Bronchial epithelial cell (primary cell): ENCODE measurements at regions not wholly inside any gene's neighbourhood (a gene's known extent, or its start where the extent isn't known, plus 50 kb on each side); places are given as distances from the start of the nearest gene placed in this dataset.
A peak's percentile ranks its signal among the peaks of the same experiment; 100 is the strongest.
"Not testable (repeated sequence)": the region's sequence is repeated elsewhere in the genome, so short reads cannot be mapped to it uniquely, and the experiment has no call there.

Experiments
- DNase-seq: peaks from one replicate; pipeline ENCODE4 v3.0.0-alpha.2; 2010; ENCODE audit warnings: low read depth
- FAIRE-seq: peaks from 2 replicates; lab custom pipeline; 2011; peaks lifted over from hg19 to GRCh38; lab: Jason Lieb, UNC
- H3K27me3 ChIP-seq: 2 replicates; pipeline ENCODE4 v1.5.1; 2011; ENCODE audit warnings: low read length; ENCODE audit not compliant: control insufficient read depth, insufficient read depth
- H3K36me3 ChIP-seq: 2 replicates; pipeline ENCODE4 v1.5.1; 2011; ENCODE audit warnings: low read length; ENCODE audit not compliant: control insufficient read depth, insufficient read depth
- H3K4me3 ChIP-seq: 2 replicates; pipeline ENCODE4 v1.5.1; 2011; ENCODE audit warnings: mild to moderate bottlenecking, low read depth, low read length, control low read depth
- TF ChIP-seq, protein P1 (sequence below): IDR thresholded peaks from 2 replicates; pipeline ENCODE4 v1.5.1; 2011; ENCODE audit warnings: mild to moderate bottlenecking, moderate library complexity, low read length, control low read depth, inconsistent platforms; ENCODE audit not compliant: insufficient read depth, severe bottlenecking

GRCh38 chr7:137110091-137110509, 233.4 kb downstream of the PTN start:
- H3K36me3 ChIP-seq: no peaks in the 10 kb centered on the region
- TF ChIP-seq, protein P1, sequence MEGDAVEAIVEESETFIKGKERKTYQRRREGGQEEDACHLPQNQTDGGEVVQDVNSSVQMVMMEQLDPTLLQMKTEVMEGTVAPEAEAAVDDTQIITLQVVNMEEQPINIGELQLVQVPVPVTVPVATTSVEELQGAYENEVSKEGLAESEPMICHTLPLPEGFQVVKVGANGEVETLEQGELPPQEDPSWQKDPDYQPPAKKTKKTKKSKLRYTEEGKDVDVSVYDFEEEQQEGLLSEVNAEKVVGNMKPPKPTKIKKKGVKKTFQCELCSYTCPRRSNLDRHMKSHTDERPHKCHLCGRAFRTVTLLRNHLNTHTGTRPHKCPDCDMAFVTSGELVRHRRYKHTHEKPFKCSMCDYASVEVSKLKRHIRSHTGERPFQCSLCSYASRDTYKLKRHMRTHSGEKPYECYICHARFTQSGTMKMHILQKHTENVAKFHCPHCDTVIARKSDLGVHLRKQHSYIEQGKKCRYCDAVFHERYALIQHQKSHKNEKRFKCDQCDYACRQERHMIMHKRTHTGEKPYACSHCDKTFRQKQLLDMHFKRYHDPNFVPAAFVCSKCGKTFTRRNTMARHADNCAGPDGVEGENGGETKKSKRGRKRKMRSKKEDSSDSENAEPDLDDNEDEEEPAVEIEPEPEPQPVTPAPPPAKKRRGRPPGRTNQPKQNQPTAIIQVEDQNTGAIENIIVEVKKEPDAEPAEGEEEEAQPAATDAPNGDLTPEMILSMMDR: no peak
- no peak overlapping the region for H3K4me3 ChIP-seq
- H3K27me3 ChIP-seq: no peaks in the 10 kb centered on the region
- DNase-seq: no peak
- FAIRE-seq: no peak

GRCh38 chr7:137107802-137108201, 235.7 kb downstream of the PTN start:
- not testable (repeated sequence) for DNase-seq, H3K36me3 ChIP-seq, H3K4me3 ChIP-seq, FAIRE-seq, H3K27me3 ChIP-seq

- not testable (repeated sequence) for H3K36me3 ChIP-seq, H3K4me3 ChIP-seq, DNase-seq, H3K27me3 ChIP-seq, FAIRE-seq
Measured at GRCh38 chr7:137103526-137103925, 235.1 kb downstream of the CHRM2 start.

DNA sequence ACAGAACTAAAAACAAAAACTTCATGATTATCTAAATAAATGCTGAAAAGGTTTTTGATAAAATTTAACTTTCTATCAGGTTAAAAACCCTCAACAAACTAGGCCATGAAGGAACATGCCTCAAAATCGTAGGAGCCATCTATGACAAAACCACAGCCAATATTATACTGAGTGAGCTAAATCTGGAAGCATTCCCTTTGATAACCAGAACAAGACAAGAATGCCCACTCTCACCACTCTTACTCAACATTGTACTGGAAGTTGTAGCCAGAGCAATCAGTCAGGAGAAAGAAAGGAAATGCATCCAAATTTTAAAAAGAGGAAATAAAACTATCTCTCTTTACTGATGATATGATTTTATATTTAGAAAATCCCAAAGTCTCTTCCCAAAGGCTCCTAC, 228.7 kb downstream of the CHRM2 start:
- no peak for DNase-seq
- Histone ChIP-seq H3K27me3 (no peaks in the 10 kb centered on the region), H3K36me3 (no peaks in the 10 kb centered on the region), H3K4me3 (no peak overlapping the region)
- TF ChIP-seq, protein P1: no peak
- no peak for FAIRE-seq

GRCh38 chr7:137096607-137097006, 228.2 kb downstream of the CHRM2 start:
- H3K4me3 ChIP-seq: no peak overlapping the region
- no peaks in the 10 kb centered on the region for H3K36me3 ChIP-seq
- TF ChIP-seq, protein P1: no peak
- DNase-seq: no peak
- H3K27me3 ChIP-seq: no peaks in the 10 kb centered on the region
- no peak for FAIRE-seq

GRCh38 chr7:137093198-137093597, 224.7 kb downstream of the CHRM2 start:
- H3K27me3 ChIP-seq: no peaks in the 10 kb centered on the region
- H3K4me3 ChIP-seq: no peak overlapping the region
- DNase-seq: no peak
- no peak for FAIRE-seq
- TF ChIP-seq, protein P1: no peak
- H3K36me3 ChIP-seq: no peaks in the 10 kb centered on the region

- TF ChIP-seq, protein P1: peak; percentile 15
- FAIRE-seq (no peak), DNase-seq (no peak)
- H3K27me3 ChIP-seq: no peaks in the 10 kb centered on the region
- no peaks in the 10 kb centered on the region for H3K36me3 ChIP-seq
- H3K4me3 ChIP-seq: no peak overlapping the region
Measured at GRCh38 chr7:137091396-137091795, 222.9 kb downstream of the CHRM2 start.
